HepG2 (cell line): ENCODE measurements at regions not wholly inside any gene's neighbourhood (a gene's known extent, or its start where the extent isn't known, plus 50 kb on each side); places are given as distances from the start of the nearest gene placed in this dataset.

ENCODE experiments used
- ATAC-seq: fragments of 200-7000 bp; cut with Tn5 transposase; 3 replicates; pipeline ENCODE4 v1.9.1; 2020; ENCODE audit warnings: mild to moderate bottlenecking, moderate library complexity
- BruUV-seq: library from RNA; stranded (reverse); fragments of 400-500 nt; replicated peaks from 2 replicates; lab custom pipeline; 2021; lab: Mats Ljungman, UMichigan
- CTCF ChIA-PET: fragments of 300-600 bp; formaldehyde crosslinking; extraction: SDS; loops from one replicate; lab custom pipeline; 2021; ENCODE audit warnings: low total read pairs, inconsistent platforms, low intra/inter-chr PET ratio; lab: Yijun Ruan, JAX
- POLR2A ChIA-PET: fragments of 350-600 bp; sonication (Branson Sonifier 250); formaldehyde crosslinking; loops from one replicate; lab custom pipeline; 2020; ENCODE audit warnings: antibody characterized with exemption, inconsistent platforms; lab: Yijun Ruan, JAX
- DNase-seq: peaks from one replicate; pipeline ENCODE4 v3.0.0-alpha.2; 2015; ENCODE audit warnings: low spot score
- FAIRE-seq: peaks from 3 replicates; lab custom pipeline; 2011; peaks lifted over from hg19 to GRCh38; lab: Jason Lieb, UNC
- H2AFZ ChIP-seq: one replicate; pipeline ENCODE4 v1.6.1; 2011; ENCODE audit warnings: low read length, inconsistent platforms
- H3K27ac ChIP-seq: fragments of 300-600 bp; 3 replicates; pipeline ENCODE4 v1.8.0; 2011; ENCODE audit warnings: mixed run types, mild to moderate bottlenecking, mixed read lengths, low read length, inconsistent platforms; ENCODE audit not compliant: insufficient read depth; ENCODE audit errors: extremely low read length
- H3K27me3 ChIP-seq, 2 experiments: fragments of 200-600 bp in 1 of 2; 2 replicates in 1 of 2; 3 replicates in 1 of 2; pipeline versions ENCODE4 v1.6.0 to v1.8.0; 2011; ENCODE audit warnings: low read length in 2 of 2, mild to moderate bottlenecking in 2 of 2, moderate library complexity in 2 of 2, inconsistent platforms in 1 of 2; ENCODE audit not compliant: insufficient read depth in 2 of 2, control insufficient read depth in 1 of 2
- H3K36me3 ChIP-seq, 2 experiments: fragments of 200-600 bp in 1 of 2; replicated peaks in 1 of 2; 2 replicates in 1 of 2; 3 replicates in 1 of 2; pipeline versions ENCODE4 v1.5.1 to v1.8.0; 2011; ENCODE audit warnings: low read length in 2 of 2, inconsistent platforms in 1 of 2; ENCODE audit not compliant: insufficient read depth in 2 of 2, control insufficient read depth in 1 of 2
- H3K4me1 ChIP-seq: 2 replicates; pipeline ENCODE4 v1.5.1; 2012; ENCODE audit warnings: low read length, inconsistent platforms; ENCODE audit not compliant: insufficient read depth
- H3K4me2 ChIP-seq: 2 replicates; pipeline ENCODE4 v1.6.0; 2011; ENCODE audit warnings: low read depth, low read length, inconsistent platforms
- H3K4me3 ChIP-seq, 3 experiments: fragments of 200-600 bp in 1 of 3; sonication (generic), shearing (Covaris generic) in 1 of 3; replicated peaks in 1 of 3; 2 replicates each; pipeline ENCODE4 v1.5.1; 2011 to 2016; ENCODE audit warnings: low read length in 3 of 3, inconsistent platforms in 2 of 3, low read depth in 2 of 3, mild to moderate bottlenecking in 2 of 3, control low read depth in 1 of 3, mixed read lengths in 1 of 3; ENCODE audit not compliant: insufficient read depth in 1 of 3
- H3K79me2 ChIP-seq: one replicate; pipeline ENCODE4 v1.6.1; 2011; ENCODE audit warnings: low read length, inconsistent platforms; ENCODE audit not compliant: insufficient read depth
- H3K9ac ChIP-seq: 2 replicates; pipeline ENCODE4 v1.6.0; 2011; ENCODE audit warnings: mild to moderate bottlenecking, low read depth, low read length, inconsistent platforms; ENCODE audit not compliant: insufficient read depth
- H3K9me3 ChIP-seq: 2 replicates; pipeline ENCODE4 v1.5.1; 2012; ENCODE audit warnings: mild to moderate bottlenecking, low read length
- H4K20me1 ChIP-seq: 2 replicates; pipeline ENCODE4 v1.6.0; 2011; ENCODE audit warnings: inconsistent platforms, mild to moderate bottlenecking, low read length, moderate library complexity; ENCODE audit not compliant: insufficient read depth
- FUBP1 ChIP-seq: sonication (generic); formaldehyde crosslinking; IDR thresholded peaks from 2 replicates; pipeline ENCODE4 v1.5.1; 2020; ENCODE audit warnings: missing genetic modification reagents, mild to moderate bottlenecking, borderline replicate concordance
- IRF9 ChIP-seq: sonication (generic); formaldehyde crosslinking; IDR thresholded peaks from 2 replicates; pipeline ENCODE4 v1.8.0; 2022; ENCODE audit warnings: missing genetic modification reagents, mild to moderate bottlenecking, borderline replicate concordance
- KDM1A ChIP-seq: IDR thresholded peaks from 2 replicates; pipeline ENCODE4 v1.6.1; 2016; ENCODE audit warnings: missing compliant biosample characterization
- MAFF ChIP-seq: IDR thresholded peaks from 2 replicates; pipeline ENCODE4 v1.6.1; 2011; ENCODE audit warnings: low read depth, low read length, improper control_type of control experiment
- MAFK ChIP-seq, 2 experiments: IDR thresholded peaks in 1 of 2; conservative IDR thresholded peaks in 1 of 2; 2 replicates each; pipeline ENCODE4 v1.6.1; 2011; ENCODE audit warnings: improper control_type of control experiment in 2 of 2, low read length in 2 of 2
- NFIB ChIP-seq: sonication (generic); formaldehyde crosslinking; IDR thresholded peaks from 2 replicates; pipeline ENCODE4 v1.9.0; 2021; ENCODE audit warnings: missing genetic modification reagents, mild to moderate bottlenecking, borderline replicate concordance
- NFRKB ChIP-seq: fragments of 450-650 bp; IDR thresholded peaks from 2 replicates; pipeline ENCODE4 v1.6.1; 2017
- RBM39 ChIP-seq: fragments of 200-400 bp; formaldehyde crosslinking; IDR thresholded peaks from one replicate; pipeline ENCODE4 v1.6.1; 2018; ENCODE audit warnings: antibody characterized with exemption, mild to moderate bottlenecking, low read depth, low read length; ENCODE audit not compliant: poor library complexity, severe bottlenecking
- TCF7 ChIP-seq: sonication (generic); IDR thresholded peaks from 2 replicates; pipeline ENCODE4 v1.6.1; 2016; ENCODE audit warnings: antibody characterized with exemption, low read depth
- ZMYM2 ChIP-seq: sonication (generic); formaldehyde crosslinking; IDR thresholded peaks from 2 replicates; pipeline ENCODE4 v1.8.0; 2022; ENCODE audit warnings: mild to moderate bottlenecking, missing genetic modification reagents
- WGBS: methylation state at CpG from one replicate; pipeline ENCODE4 v1.1.6; 2017; ENCODE audit warnings: low lambda C conversion rate; 5-methylcytosine and 5-hydroxymethylcytosine counted together
- in situ Hi-C: cut with HindIII; loops from 2 replicates; pipeline ENCODE4 v1.10.0; 2017; ENCODE audit warnings: low pct_unique_long_range_greater_than_20kb; ENCODE audit not compliant: extremely low pct_ligation_motif_present
- intact Hi-C: fragments of 100-400 bp; cut with micrococcal nuclease; formaldehyde crosslinking; loops from one replicate; pipeline ENCODE4 v1.10.0; 2022; ENCODE audit not compliant: unreplicated experiment
- TF ChIP-seq, protein P1 (sequence below): sonication (generic); formaldehyde crosslinking; IDR thresholded peaks from 2 replicates; pipeline ENCODE4 v1.8.0; 2023; ENCODE audit warnings: mild to moderate bottlenecking, missing genetic modification reagents
- TF ChIP-seq, protein P2 (sequence below): fragments of 450-650 bp; IDR thresholded peaks from 2 replicates; pipeline ENCODE4 v1.6.1; 2016
- TF ChIP-seq, protein P3 (sequence below): sonication (generic); formaldehyde crosslinking; IDR thresholded peaks from 2 replicates; pipeline ENCODE4 v1.4.0; 2020; ENCODE audit warnings: missing genetic modification reagents; ENCODE audit errors: not compliant biosample characterization

DNA sequence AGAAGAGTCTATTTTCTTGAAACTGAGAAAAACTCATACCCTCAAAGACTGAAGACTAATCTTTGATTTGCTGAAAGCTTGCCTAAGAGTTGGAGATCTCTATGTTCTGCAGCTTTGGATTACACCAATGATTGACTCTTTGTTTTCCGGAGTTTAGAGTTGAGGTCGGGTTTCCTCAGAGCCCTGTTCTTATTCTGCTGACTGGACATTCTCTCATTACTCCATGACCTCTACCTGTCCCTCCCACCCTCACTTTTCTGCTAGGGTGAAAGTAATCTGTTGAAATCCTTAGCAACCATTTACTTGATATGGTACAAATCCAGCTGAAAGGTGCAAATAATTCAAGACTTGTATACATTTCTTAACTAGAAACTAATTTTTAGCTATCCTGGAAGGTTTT lies 421.5 kb upstream of the FRG1 start:
- no peak for FAIRE-seq
- no peaks in the 10 kb centered on the region for H4K20me1 ChIP-seq
- peak; percentile 77 for TF ChIP-seq MAFF
- peak; percentile 51 to 84; a peak in 3 of 4 replicates for TF ChIP-seq MAFK (conservative IDR thresholded peaks at IDR 0.05 in 1 of 2, IDR thresholded peaks at IDR 0.05 in 1 of 2; ENCODE audit: low read length in 2 of 2)
- no peak for TF ChIP-seq IRF9 (CRISPR knock-in tag)
- H3K27ac ChIP-seq: no peak overlapping the region
- POLR2A ChIA-PET: no interaction called here
- no TSS peak for BruUV-seq
- H3K9me3 ChIP-seq: peaks cover 18% of the 10 kb centered on the region
- H3K4me1 ChIP-seq: no peaks in the 10 kb centered on the region
- no peaks in the 10 kb centered on the region for H3K27me3 ChIP-seq
- WGBS: 0% methylated on average over 2 of the region's 2 CpGs
- CTCF ChIA-PET: no interaction called here
- no peaks in the 10 kb centered on the region for H3K79me2 ChIP-seq
- no peak overlapping the region for H2AFZ ChIP-seq
- no peak overlapping the region for H3K4me2 ChIP-seq
- H3K9ac ChIP-seq: no peak overlapping the region
- no peak overlapping the region for H3K4me3 ChIP-seq
- in situ Hi-C loops: no loop called here
- DNase-seq: no peak
- intact Hi-C loops: no loop called here
- no peak for ATAC-seq
- H3K36me3 ChIP-seq: no peaks in the 10 kb centered on the region

DNA sequence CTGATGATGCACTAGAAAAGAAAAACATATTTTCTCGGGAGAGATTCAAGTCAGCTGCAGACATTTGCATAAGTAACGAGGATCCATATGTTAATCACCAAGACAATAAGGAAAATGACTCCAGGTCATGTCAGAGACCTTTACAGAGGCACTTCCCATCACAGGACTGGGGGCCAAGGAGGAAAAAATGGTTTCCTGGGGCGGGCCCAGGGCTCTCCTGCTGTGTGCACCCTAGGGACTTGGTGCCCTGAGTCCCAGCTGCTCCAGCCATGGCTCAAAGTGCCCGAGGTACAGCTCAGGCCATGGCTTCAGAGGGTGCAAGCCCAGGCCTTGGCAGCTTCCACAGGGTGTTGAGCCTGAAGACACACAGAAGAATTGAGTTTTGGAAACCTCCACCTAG lies 415.4 kb upstream of the FRG1 start:
- H3K4me2 ChIP-seq: no peak overlapping the region
- ATAC-seq (no peak), DNase-seq (no peak), FAIRE-seq (no peak)
- H3K79me2 ChIP-seq: no peaks in the 10 kb centered on the region
- H3K27me3 ChIP-seq: no peaks in the 10 kb centered on the region
- CTCF ChIA-PET: no interaction called here
- in situ Hi-C loops (no loop called here), intact Hi-C loops (no loop called here)
- H3K4me1 ChIP-seq: no peaks in the 10 kb centered on the region
- BruUV-seq: no TSS peak
- POLR2A ChIA-PET: no interaction called here
- 2% methylated on average over 2 of the region's 4 CpGs for WGBS
- H3K9me3 ChIP-seq: peaks cover 69% of the 10 kb centered on the region
- H2AFZ ChIP-seq: no peak overlapping the region
- no peak overlapping the region for H3K27ac ChIP-seq
- no peaks in the 10 kb centered on the region for H3K36me3 ChIP-seq
- H4K20me1 ChIP-seq: no peaks in the 10 kb centered on the region
- H3K9ac ChIP-seq: no peak overlapping the region
- H3K4me3 ChIP-seq: no peak overlapping the region
- no peak for TF ChIP-seq FUBP1
- no peak for TF ChIP-seq NFIB (CRISPR knock-in tag)
- TF ChIP-seq, protein P1, sequence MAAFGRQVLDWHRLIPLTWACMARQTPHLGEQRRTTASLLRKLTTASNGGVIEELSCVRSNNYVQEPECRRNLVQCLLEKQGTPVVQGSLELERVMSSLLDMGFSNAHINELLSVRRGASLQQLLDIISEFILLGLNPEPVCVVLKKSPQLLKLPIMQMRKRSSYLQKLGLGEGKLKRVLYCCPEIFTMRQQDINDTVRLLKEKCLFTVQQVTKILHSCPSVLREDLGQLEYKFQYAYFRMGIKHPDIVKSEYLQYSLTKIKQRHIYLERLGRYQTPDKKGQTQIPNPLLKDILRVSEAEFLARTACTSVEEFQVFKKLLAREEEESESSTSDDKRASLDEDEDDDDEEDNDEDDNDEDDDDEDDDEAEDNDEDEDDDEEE (CRISPR knock-in tag): no peak
- TF ChIP-seq, protein P2, sequence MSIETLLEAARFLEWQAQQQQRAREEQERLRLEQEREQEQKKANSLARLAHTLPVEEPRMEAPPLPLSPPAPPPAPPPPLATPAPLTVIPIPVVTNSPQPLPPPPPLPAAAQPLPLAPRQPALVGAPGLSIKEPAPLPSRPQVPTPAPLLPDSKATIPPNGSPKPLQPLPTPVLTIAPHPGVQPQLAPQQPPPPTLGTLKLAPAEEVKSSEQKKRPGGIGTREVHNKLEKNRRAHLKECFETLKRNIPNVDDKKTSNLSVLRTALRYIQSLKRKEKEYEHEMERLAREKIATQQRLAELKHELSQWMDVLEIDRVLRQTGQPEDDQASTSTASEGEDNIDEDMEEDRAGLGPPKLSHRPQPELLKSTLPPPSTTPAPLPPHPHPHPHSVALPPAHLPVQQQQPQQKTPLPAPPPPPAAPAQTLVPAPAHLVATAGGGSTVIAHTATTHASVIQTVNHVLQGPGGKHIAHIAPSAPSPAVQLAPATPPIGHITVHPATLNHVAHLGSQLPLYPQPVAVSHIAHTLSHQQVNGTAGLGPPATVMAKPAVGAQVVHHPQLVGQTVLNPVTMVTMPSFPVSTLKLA: no peak
- no peak for TF ChIP-seq RBM39
- TF ChIP-seq TCF7: no peak
- no peak for TF ChIP-seq ZMYM2 (CRISPR knock-in tag)
- no peak for TF ChIP-seq NFRKB
- TF ChIP-seq, protein P3, sequence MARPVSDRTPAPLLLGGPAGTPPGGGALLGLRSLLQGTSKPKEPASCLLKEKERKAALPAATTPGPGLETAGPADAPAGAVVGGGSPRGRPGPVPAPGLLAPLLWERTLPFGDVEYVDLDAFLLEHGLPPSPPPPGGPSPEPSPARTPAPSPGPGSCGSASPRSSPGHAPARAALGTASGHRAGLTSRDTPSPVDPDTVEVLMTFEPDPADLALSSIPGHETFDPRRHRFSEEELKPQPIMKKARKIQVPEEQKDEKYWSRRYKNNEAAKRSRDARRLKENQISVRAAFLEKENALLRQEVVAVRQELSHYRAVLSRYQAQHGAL (CRISPR knock-in tag): no peak
- TF ChIP-seq KDM1A (CRISPR knock-in tag): no peak
